IPS DF 6.9 (cell line): ENCODE measurements at regions not wholly inside any gene's neighbourhood (a gene's known extent, or its start where the extent isn't known, plus 50 kb on each side); places are given as distances from the start of the nearest gene placed in this dataset.

Source experiments
- DNase-seq: peaks from one replicate; pipeline ENCODE4 v3.0.0-alpha.2; 2013; ENCODE audit warnings: low read depth, low spot score
- H3K27ac ChIP-seq: one replicate; pipeline ENCODE4 v1.5.1; 2013; ENCODE audit warnings: low read length, control low read depth
- H3K27me3 ChIP-seq: 2 replicates; pipeline ENCODE4 v1.6.1; 2013; ENCODE audit warnings: mild to moderate bottlenecking, low read length; ENCODE audit not compliant: control insufficient read depth, insufficient read depth
- H3K36me3 ChIP-seq: 2 replicates; pipeline ENCODE4 v1.6.1; 2013; ENCODE audit warnings: low read length; ENCODE audit not compliant: control insufficient read depth, insufficient read depth
- H3K4me1 ChIP-seq: 2 replicates; pipeline ENCODE4 v1.6.1; 2013; ENCODE audit warnings: low read length; ENCODE audit not compliant: control insufficient read depth, insufficient read depth
- H3K4me3 ChIP-seq: 2 replicates; pipeline ENCODE4 v1.5.1; 2013; ENCODE audit warnings: mild to moderate bottlenecking, low read length
- H3K9me3 ChIP-seq: 2 replicates; pipeline ENCODE4 v1.6.1; 2013; ENCODE audit warnings: low read length, inconsistent platforms; ENCODE audit not compliant: control insufficient read depth, insufficient read depth
- whole genome bisulfite sequencing: extraction: QIAGEN DNeasy Blood & Tissue Kit; methylation state at CpG from one replicate; pipeline ENCODE4 v1.1.7; 2013; ENCODE audit warnings: mixed read lengths, missing lambda C conversion rate; ENCODE audit not compliant: insufficient read length, insufficient coverage; 5-methylcytosine and 5-hydroxymethylcytosine counted together

- Histone ChIP-seq H3K4me1 (no peaks in the 10 kb centered on the region), H3K27ac (no peak overlapping the region), H3K36me3 (no peaks in the 10 kb centered on the region), H3K9me3 (no peaks in the 10 kb centered on the region), H3K4me3 (no peak overlapping the region), H3K27me3 (no peaks in the 10 kb centered on the region)
- DNase-seq, result peak; percentile 73
- WGBS, result no CpG with 5 or more reads among the region's 9 CpGs
These were observed 119.7 kb upstream of the MYOCD start for GRCh38 chr17:12545877-12546513.

DNA sequence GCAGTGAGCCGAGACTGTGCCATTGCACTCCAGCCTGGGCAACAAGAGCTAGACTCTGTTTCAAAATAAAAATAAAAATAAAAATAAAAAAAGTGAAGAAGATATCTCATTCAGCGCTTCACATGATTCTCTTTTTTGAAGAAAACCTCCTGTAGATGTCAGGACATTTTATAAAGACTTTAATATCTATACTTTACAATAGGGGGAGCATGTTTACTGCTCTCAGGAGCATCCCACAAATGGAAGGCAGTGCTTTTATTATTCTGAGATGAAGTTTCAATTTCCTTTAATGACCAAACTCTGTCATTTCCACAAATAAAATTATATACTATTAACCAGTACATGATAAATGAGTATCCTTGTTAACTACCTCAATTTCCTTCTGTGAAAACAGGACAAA, 118.7 kb upstream of the MYOCD start:
- WGBS, result no CpG with 5 or more reads among the region's 2 CpGs
- no peaks in the 10 kb centered on the region; the same call in 1 of the 2 replicates for H3K4me1 ChIP-seq
- H3K4me3 ChIP-seq, result no peak overlapping the region
- DNase-seq, result no peak
- H3K36me3 ChIP-seq, result no peaks in the 10 kb centered on the region
- no peak overlapping the region for H3K27ac ChIP-seq
- H3K9me3 ChIP-seq, result no peaks in the 10 kb centered on the region
- no peaks in the 10 kb centered on the region for H3K27me3 ChIP-seq

DNA sequence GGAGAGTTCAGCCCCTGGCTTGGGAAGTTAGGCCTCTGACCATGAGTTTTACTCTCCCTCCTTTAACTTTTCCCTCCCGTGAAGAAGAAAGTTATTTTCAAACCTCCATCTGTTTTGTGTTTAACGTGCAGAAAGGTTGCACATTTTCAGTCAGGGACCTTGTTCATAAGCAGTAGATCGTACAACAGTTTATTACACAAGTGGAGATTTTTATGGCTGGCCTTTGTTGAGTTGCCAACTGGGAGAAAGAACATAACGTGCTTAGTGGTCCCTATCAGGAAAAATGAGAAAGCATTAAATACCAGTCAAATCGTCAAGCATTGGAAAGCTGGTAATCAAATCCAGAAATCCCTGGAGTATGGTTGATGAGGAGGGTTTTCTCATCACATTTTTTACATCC, 117.9 kb upstream of the MYOCD start:
- no peaks in the 10 kb centered on the region for H3K36me3 ChIP-seq
- no peaks in the 10 kb centered on the region; the same call in 1 of the 2 replicates for H3K4me1 ChIP-seq
- DNase-seq, result no peak
- no peak overlapping the region for H3K4me3 ChIP-seq
- H3K27ac ChIP-seq, result no peak overlapping the region
- no peaks in the 10 kb centered on the region for H3K9me3 ChIP-seq
- WGBS, result no CpG with 5 or more reads among the region's 5 CpGs
- no peaks in the 10 kb centered on the region for H3K27me3 ChIP-seq

- Histone ChIP-seq H3K36me3 (no peaks in the 10 kb centered on the region), H3K27ac (no peak overlapping the region), H3K27me3 (no peaks in the 10 kb centered on the region), H3K4me3 (no peak overlapping the region), H3K9me3 (no peaks in the 10 kb centered on the region), H3K4me1 (no peaks in the 10 kb centered on the region; the same call in 1 of the 2 replicates)
- no peak for DNase-seq
- WGBS, result no CpG with 5 or more reads among the region's 4 CpGs
These were observed 117.1 kb upstream of the MYOCD start for GRCh38 chr17:12548558-12548957.

DNA sequence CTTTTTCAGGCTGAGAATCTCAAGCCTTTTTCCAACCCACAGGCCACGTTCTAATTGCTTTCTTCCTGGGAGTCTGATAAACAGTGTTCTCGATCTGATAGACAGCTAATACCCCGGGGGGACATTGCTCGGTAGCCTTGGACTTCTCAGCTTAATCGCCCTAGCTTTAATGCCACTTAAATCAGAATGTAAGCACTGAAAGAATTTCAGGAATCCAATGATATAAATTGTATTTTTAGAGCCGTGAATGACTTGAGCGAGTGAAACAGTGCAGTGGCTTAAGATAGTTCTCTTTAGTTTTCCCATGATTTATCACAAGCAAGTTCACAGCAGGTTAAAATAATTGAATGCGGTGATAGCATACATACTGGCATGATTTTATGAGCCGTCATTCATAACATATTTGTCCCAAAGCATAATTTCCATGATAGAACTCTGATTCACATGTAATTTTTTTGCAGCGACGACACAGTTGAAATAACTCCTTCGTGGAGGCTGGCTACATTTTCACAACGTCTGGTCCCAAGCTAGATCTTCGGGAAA, 116.1 kb upstream of the MYOCD start:
- H3K27me3 ChIP-seq, result no peaks in the 10 kb centered on the region
- no peaks in the 10 kb centered on the region for H3K36me3 ChIP-seq
- no peak overlapping the region for H3K27ac ChIP-seq
- no peak overlapping the region for H3K4me3 ChIP-seq
- no CpG with 5 or more reads among the region's 14 CpGs for WGBS
- DNase-seq, result no peak
- no peaks in the 10 kb centered on the region; the same call in 1 of the 2 replicates for H3K4me1 ChIP-seq
- no peaks in the 10 kb centered on the region for H3K9me3 ChIP-seq

DNA sequence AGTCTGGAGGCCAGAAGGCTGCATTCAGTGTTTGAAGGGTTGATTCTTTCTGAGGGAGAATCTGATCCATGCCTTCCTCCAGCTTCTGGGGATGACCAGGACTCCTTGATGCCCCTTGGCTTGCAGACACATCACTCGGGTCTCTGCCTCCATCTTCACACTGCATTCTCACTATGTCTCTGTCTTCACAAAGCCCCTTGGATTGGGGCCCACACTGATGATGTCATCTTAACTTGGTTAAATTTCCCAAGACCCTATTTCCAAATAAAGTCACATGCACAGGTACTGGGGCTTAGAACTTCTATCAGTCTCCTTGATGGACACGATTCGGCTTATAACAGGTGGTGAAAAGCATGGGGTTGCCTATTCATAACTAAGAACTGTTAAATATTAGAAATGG, 112.1 kb upstream of the MYOCD start:
- no peaks in the 10 kb centered on the region for H3K9me3 ChIP-seq
- H3K27me3 ChIP-seq, result no peaks in the 10 kb centered on the region
- no peaks in the 10 kb centered on the region; the same call in 1 of the 2 replicates for H3K4me1 ChIP-seq
- H3K36me3 ChIP-seq, result no peaks in the 10 kb centered on the region
- no peak overlapping the region for H3K27ac ChIP-seq
- DNase-seq, result no peak
- H3K4me3 ChIP-seq, result no peak overlapping the region
- no CpG with 5 or more reads among the region's 3 CpGs for WGBS

DNA sequence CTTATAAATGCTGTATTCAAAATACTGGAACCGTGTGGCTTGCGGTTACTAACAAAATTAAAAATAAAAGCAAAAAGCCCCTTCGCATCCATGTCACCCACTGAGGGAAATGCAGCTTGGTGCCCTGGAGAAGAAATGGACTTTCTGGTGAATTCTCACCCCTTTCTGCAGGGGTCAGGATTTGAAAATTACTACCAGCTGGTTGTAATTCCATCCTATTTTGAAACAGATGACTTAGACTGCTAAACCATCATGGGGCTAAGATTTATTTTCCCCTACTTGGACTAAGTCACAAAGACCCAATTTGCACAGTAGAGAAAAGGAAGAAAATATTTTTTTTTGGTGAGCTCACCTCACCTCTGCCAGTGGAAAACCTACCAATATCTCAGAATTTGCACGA, 111.4 kb upstream of the MYOCD start:
- Histone ChIP-seq H3K4me1 (no peaks in the 10 kb centered on the region; the same call in 1 of the 2 replicates), H3K27me3 (no peaks in the 10 kb centered on the region), H3K27ac (no peak overlapping the region), H3K9me3 (no peaks in the 10 kb centered on the region), H3K36me3 (no peaks in the 10 kb centered on the region), H3K4me3 (no peak overlapping the region)
- no CpG with 5 or more reads among the region's 4 CpGs for WGBS
- DNase-seq, result no peak

GRCh38 chr17:12566291-12566690, 99.4 kb upstream of the MYOCD start:
- no peak overlapping the region for H3K27ac ChIP-seq
- H3K36me3 ChIP-seq, result no peaks in the 10 kb centered on the region
- peak; percentile 16 for DNase-seq
- H3K27me3 ChIP-seq, result no peaks in the 10 kb centered on the region
- no peak overlapping the region for H3K4me3 ChIP-seq
- H3K4me1 ChIP-seq, result peaks cover 1% of the 10 kb centered on the region; the same call in 1 of the 2 replicates
- no peaks in the 10 kb centered on the region; the same call in 1 of the 2 replicates for H3K9me3 ChIP-seq
- WGBS, result no CpG with 5 or more reads among the region's 4 CpGs

DNA sequence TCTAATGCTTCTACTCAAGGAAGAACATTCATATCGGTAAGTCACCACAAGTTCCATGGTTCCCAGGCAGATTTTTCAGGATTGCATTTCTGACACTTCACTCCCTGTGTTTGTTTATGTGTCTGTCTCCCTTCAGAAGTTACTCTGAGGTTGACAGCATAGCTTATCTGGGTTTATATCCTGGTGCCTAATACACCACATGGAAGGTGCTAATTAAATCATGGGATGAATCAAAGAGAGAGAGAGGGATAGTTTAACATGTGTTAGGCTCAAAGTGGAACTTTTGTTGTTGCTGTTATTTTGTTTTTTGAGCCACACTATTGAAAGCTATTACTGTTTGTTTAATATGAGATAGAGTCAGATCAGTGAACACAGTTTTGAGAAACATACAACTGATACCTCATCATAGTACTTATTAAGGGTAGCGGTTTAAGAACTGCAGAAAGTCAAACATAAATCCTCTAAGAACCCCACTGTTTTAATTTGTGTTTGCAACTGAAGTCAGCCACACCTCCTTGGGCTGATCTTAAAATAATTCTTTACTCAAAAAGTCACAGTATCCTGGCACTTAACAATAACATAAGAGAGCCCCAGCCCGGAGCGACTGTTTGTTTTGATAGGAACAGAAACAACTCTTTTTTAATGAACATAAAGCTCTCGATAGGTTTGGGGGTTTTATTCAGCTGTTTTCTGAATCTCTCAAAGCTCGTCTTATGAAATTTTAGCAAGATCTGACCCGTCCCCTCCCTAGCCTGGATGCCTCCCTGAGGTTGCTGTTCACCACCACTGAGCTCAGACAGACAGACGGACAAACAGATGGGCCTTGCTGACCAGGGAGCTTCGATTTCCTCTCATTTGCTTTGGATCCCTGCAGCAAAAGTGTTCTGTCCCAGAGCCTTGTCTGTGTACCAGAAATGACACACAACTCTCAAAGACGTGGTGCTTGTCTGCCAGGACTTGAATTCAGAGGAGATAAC, 98.3 kb upstream of the MYOCD start:
- no peaks in the 10 kb centered on the region for H3K27me3 ChIP-seq
- peaks cover 1% of the 10 kb centered on the region; the same call in 1 of the 2 replicates for H3K4me1 ChIP-seq
- H3K36me3 ChIP-seq, result no peaks in the 10 kb centered on the region
- no peak for DNase-seq
- no peaks in the 10 kb centered on the region; the same call in 1 of the 2 replicates for H3K9me3 ChIP-seq
- WGBS, result no CpG with 5 or more reads among the region's 10 CpGs
- H3K4me3 ChIP-seq, result no peak overlapping the region
- H3K27ac ChIP-seq, result no peak overlapping the region
